ENCODE measurements at regions not wholly inside any gene's neighbourhood (a gene's known extent, or its start where the extent isn't known, plus 50 kb on each side); places are given as distances from the start of the nearest gene placed in this dataset.
"Not testable (repeated sequence)": the region's sequence is repeated elsewhere in the genome, so short reads cannot be mapped to it uniquely, and the experiment has no call there.

GRCh38 chr4:145271194-145271593 is 90.8 kb upstream of the OTUD4 start:
- DNase-seq (ENCODE audit: low read depth, low spot score), result no peak
- no peak overlapping the region for H3K4me3 ChIP-seq (ENCODE audit: low read depth, low read length)
- CTCF ChIA-PET, result no interaction called here
- POLR2A ChIA-PET, result no interaction called here
- TF ChIP-seq, protein P1, sequence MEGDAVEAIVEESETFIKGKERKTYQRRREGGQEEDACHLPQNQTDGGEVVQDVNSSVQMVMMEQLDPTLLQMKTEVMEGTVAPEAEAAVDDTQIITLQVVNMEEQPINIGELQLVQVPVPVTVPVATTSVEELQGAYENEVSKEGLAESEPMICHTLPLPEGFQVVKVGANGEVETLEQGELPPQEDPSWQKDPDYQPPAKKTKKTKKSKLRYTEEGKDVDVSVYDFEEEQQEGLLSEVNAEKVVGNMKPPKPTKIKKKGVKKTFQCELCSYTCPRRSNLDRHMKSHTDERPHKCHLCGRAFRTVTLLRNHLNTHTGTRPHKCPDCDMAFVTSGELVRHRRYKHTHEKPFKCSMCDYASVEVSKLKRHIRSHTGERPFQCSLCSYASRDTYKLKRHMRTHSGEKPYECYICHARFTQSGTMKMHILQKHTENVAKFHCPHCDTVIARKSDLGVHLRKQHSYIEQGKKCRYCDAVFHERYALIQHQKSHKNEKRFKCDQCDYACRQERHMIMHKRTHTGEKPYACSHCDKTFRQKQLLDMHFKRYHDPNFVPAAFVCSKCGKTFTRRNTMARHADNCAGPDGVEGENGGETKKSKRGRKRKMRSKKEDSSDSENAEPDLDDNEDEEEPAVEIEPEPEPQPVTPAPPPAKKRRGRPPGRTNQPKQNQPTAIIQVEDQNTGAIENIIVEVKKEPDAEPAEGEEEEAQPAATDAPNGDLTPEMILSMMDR (IDR thresholded peaks at IDR 0.05; ENCODE audit: insufficient read depth, low read length, missing control alignments), result no peak

GRCh38 chr4:145266881-145267280 is 86.5 kb upstream of the OTUD4 start:
- no peak for DNase-seq (ENCODE audit: low read depth, low spot score)
- CTCF ChIA-PET, result no interaction called here
- no peak overlapping the region for H3K4me3 ChIP-seq (ENCODE audit: low read depth, low read length)
- POLR2A ChIA-PET, result no interaction called here
- TF ChIP-seq, protein P1 (IDR thresholded peaks at IDR 0.05; ENCODE audit: insufficient read depth, low read length, missing control alignments), result no peak

GRCh38 chr4:145260091-145260490 is 79.7 kb upstream of the OTUD4 start:
- ChIA-PET CTCF (no interaction called here), POLR2A (no interaction called here)
- DNase-seq (ENCODE audit: low read depth, low spot score), result no peak

DNA sequence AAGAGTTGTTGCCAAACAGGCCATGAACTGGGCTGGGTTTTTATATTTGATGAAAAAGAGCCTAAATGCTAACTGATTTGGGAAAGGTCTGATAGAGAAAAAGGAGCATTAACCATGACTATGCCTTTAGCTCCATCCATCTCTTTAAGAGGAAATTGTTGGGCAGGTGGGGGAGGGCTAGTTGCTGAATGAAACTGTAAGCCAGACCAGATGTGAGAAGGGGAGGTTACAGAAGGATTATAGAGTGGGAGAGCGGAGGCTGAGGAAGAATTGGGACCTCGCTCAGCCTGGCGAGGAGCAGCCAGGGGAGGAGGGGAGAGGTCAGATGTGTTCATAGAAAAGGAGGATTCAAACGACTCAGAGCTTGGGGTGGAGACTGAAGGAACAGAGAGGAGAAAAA is 74.9 kb upstream of the OTUD4 start:
- DNase-seq (ENCODE audit: low read depth, low spot score); CTCF ChIA-PET; H3K4me3 ChIP-seq (ENCODE audit: low read depth, low read length); POLR2A ChIA-PET: not testable (repeated sequence)

More at GRCh38 chr4:145260091-145260490, 79.7 kb upstream of the OTUD4 start:
- TF ChIP-seq, protein P1 (IDR thresholded peaks at IDR 0.05; ENCODE audit: insufficient read depth, low read length, missing control alignments), result no peak
- no peak overlapping the region for H3K4me3 ChIP-seq (ENCODE audit: low read depth, low read length)

DNA sequence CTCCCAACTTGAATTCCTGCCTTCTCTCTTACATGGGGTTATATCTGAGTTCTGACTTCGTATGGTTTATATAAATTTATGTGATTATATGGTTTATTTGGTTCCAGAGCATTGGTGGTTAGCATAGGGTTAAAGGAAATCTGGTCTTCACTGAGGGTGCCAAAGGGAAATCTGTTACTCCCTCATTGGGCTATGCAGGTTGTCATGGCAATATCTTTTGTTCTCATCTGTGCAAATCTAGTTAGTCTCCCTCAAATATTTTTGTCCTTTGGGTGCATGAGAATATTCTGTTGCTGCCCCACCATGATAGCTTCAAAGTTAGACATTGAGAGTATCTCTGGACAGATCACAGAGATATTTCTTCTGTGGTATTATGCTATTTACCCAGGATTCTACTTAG is 71.8 kb upstream of the OTUD4 start:
- DNase-seq (ENCODE audit: low read depth, low spot score), result no peak
- POLR2A ChIA-PET, result no interaction called here
- TF ChIP-seq, protein P1 (IDR thresholded peaks at IDR 0.05; ENCODE audit: insufficient read depth, low read length, missing control alignments), result no peak
- CTCF ChIA-PET, result interaction anchor here (0.6 to 1.4 kb wide), 3 partner anchors 18 to 305 kb away, joined by 3 read pairs; no protein-coding TSS in a partner anchor
- no peak overlapping the region for H3K4me3 ChIP-seq (ENCODE audit: low read depth, low read length)

GRCh38 chr4:145251391-145251790 is 71.0 kb upstream of the OTUD4 start:
- DNase-seq (ENCODE audit: low read depth, low spot score), result no peak
- ChIA-PET CTCF (interaction anchor here (1.0 to 1.4 kb wide), 2 partner anchors 17 to 306 kb away, joined by 3 read pairs; no protein-coding TSS in a partner anchor), POLR2A (no interaction called here)
- TF ChIP-seq, protein P1 (IDR thresholded peaks at IDR 0.05; ENCODE audit: insufficient read depth, low read length, missing control alignments), result no peak
- H3K4me3 ChIP-seq (ENCODE audit: low read depth, low read length), result no peak overlapping the region

DNA sequence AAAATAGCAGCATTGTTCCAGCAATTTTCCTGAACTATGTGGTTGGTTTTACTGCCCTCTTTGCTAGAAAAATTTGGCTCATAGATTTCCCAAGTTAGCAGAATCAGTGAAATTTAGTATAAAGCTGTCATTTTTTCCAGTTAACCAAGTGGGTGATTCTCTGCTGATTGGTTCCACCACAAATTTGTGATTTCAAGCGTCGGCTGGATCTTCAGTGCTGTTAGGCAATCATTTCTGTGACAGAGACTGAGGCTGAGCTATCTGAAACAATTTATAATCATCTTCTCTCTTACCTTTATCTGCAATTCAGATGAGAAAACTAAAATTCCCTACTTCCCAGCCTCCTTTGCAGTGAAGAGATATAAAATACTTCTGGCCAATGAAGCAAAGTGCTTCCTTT is 68.6 kb upstream of the OTUD4 start:
- DNase-seq (ENCODE audit: low read depth, low spot score), result no peak
- ChIA-PET POLR2A (no interaction called here), CTCF (interaction anchor here (4.7 kb wide), 1 partner anchor 14 kb away, joined by 20 read pairs; no protein-coding TSS in a partner anchor)
- TF ChIP-seq, protein P1 (IDR thresholded peaks at IDR 0.05; ENCODE audit: insufficient read depth, low read length, missing control alignments), result no peak
- no peak overlapping the region for H3K4me3 ChIP-seq (ENCODE audit: low read depth, low read length)
